ENCODE measurements at regions not wholly inside any gene's neighbourhood (a gene's known extent, or its start where the extent isn't known, plus 50 kb on each side); places are given as distances from the start of the nearest gene placed in this dataset.
A peak's percentile ranks its signal among the peaks of the same experiment; 100 is the strongest.
"Not testable (repeated sequence)": the region's sequence is repeated elsewhere in the genome, so short reads cannot be mapped to it uniquely, and the experiment has no call there.

DNA sequence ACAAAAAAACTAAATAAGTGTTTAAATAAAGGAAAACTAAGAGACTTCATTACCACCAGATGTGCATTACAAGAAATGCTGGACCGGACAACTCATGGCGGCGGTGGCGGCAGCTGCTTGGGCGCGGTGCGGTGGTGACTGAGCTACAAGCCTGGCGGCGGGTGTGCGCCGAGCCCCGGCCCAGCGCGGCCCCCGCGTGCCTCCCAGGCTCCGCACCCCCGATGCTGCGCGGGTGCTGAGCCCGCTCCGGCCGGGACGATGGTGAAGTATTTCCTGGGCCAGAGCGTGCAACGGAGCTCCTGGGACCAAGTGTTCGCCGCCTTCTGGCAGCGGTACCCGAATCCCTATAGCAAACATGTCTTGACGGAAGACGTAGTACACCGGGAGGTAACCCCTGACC is 52.2 kb upstream of the RCOR3 start:
- no peak overlapping the region for H3K4me3 ChIP-seq (ENCODE audit: low read depth, low read length)
- no peak for DNase-seq (ENCODE audit: low read depth)
- TF ChIP-seq, protein P1, sequence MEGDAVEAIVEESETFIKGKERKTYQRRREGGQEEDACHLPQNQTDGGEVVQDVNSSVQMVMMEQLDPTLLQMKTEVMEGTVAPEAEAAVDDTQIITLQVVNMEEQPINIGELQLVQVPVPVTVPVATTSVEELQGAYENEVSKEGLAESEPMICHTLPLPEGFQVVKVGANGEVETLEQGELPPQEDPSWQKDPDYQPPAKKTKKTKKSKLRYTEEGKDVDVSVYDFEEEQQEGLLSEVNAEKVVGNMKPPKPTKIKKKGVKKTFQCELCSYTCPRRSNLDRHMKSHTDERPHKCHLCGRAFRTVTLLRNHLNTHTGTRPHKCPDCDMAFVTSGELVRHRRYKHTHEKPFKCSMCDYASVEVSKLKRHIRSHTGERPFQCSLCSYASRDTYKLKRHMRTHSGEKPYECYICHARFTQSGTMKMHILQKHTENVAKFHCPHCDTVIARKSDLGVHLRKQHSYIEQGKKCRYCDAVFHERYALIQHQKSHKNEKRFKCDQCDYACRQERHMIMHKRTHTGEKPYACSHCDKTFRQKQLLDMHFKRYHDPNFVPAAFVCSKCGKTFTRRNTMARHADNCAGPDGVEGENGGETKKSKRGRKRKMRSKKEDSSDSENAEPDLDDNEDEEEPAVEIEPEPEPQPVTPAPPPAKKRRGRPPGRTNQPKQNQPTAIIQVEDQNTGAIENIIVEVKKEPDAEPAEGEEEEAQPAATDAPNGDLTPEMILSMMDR (IDR thresholded peaks at IDR 0.05; ENCODE audit: insufficient read depth, low read depth, low read length): no peak

DNA sequence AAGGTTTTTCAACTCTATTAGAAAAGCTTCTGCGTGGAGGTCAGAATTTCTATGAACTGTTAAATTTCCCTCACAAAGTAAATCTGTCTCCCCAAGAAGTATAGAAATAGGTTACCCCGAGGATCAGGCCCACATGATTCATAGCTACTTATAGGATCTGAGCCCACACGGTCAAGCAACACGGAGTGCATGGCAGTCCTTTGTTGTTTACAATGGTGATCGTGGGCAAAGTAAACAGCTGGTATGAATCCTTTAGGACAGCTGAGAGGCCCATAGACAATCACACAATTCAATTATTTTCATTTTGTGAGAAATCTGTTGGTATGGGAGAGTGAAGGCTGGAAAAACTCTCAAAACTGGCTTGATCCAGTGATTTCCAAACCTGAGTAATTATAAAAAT is 58.9 kb upstream of the RCOR3 start:
- TF ChIP-seq, protein P1 (IDR thresholded peaks at IDR 0.05; ENCODE audit: insufficient read depth, low read depth, low read length): no peak
- no peak overlapping the region for H3K4me3 ChIP-seq (ENCODE audit: low read depth, low read length)
- no peak for DNase-seq (ENCODE audit: low read depth)

DNA sequence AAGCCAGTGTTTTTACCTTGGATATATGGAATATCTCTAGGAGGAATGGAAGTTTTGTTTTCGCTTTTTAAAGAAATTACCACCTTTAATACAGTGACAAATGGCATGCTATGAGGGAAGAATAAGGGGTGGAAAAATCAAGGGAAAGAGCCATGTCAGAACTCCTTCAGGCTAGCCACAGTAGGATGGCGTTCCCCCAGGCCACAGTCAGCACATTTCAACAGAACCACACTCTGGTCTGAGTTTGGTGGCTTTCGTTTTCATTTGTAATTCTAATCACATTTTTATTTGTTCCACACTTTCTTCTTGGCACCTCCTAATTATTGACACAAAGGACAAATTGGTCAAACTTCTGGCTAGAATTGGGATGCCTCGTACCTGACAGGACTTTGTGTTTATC is 60.3 kb upstream of the RCOR3 start:
- no peak for DNase-seq (ENCODE audit: low read depth)
- TF ChIP-seq, protein P1 (IDR thresholded peaks at IDR 0.05; ENCODE audit: insufficient read depth, low read depth, low read length): no peak

DNA sequence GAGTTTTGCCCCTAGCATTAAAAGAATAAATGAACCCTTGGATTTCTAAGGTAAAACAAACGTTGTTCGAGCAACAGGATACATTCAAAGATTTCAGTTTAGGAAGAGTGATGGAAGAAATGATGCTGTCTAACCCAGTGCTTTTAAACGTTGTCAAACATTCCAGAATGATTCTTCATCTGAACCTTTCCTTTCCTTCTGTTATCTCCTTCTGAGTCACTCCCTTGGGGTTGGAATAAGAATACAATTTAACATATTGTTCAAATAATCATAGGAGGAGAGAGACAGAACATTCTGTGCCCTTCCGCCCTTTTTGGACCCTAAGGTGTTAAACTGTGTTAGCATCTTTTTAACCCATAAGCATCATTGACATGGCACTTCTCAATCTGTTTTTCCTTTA is 61.1 kb upstream of the RCOR3 start:
- TF ChIP-seq, protein P1 (IDR thresholded peaks at IDR 0.05; ENCODE audit: insufficient read depth, low read depth, low read length): no peak
- peak; percentile 10 for DNase-seq (ENCODE audit: low read depth)
- no peak overlapping the region for H3K4me3 ChIP-seq (ENCODE audit: low read depth, low read length)

More for the DNA sequence above, 60.3 kb upstream of the RCOR3 start:
- no peak overlapping the region for H3K4me3 ChIP-seq (ENCODE audit: low read depth, low read length)

DNA sequence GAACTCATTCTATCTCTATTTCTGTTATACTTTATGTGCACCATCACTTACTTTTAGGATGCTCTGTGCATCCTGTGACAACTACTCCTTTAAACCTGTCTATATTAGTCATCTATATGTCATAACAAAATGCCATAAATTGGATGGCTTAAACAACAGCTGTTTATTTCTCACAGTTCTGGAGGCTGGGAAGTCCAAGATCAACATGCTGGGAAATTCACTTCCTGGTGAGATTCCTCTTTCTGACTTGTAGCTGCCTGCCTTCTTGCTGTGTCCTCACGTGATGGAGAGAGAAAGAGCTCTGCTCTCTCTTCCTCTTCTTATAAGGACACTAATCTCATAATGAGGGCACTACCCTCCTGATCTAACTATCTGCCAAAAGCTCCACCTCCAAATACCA is 62.3 kb upstream of the RCOR3 start:
- TF ChIP-seq, protein P1 (IDR thresholded peaks at IDR 0.05; ENCODE audit: insufficient read depth, low read depth, low read length): no peak
- DNase-seq (ENCODE audit: low read depth): no peak
- no peak overlapping the region for H3K4me3 ChIP-seq (ENCODE audit: low read depth, low read length)

DNA sequence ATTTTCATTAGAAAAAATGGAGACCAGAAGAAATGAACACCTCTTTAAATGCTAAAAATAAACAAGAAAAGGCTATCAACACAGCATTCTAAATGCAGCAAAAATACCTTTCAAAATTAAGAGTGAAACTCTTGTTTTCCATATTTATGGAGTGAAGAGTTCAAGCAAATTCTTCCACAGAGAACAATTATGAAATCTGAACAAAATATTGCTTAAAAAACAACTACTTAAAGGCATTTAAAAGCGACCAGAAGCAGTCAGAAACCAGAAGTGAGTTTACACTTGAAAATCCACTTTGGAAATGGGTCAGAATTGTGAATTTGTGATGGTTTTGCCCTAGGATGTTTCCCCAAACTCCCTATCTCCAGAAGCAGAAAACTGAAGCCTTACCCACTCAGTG is 60.9 kb upstream of the KCNH1 start:
- DNase-seq (ENCODE audit: low read depth): no peak
- TF ChIP-seq, protein P1 (IDR thresholded peaks at IDR 0.05; ENCODE audit: insufficient read depth, low read depth, low read length): no peak
- H3K4me3 ChIP-seq (ENCODE audit: low read depth, low read length): no peak overlapping the region

DNA sequence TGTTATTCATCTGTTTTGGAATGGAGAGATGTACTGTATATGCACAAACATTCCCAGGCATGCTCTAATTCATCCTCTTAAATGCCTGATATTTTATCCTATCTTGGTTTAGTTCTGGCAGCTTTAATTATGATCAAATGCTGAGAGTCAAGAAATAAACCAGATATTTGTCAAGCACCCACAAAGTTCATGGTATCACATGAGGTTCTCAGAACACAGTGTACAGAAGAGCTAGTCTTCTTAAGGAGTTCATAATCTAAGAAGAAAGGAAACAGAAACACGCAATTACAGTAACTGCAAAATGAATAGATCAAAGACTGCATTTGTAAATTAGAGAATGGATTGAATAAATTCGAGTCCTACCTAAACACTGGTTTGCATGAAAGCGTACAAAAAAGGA is 58.3 kb upstream of the KCNH1 start:
- TF ChIP-seq, protein P1 (IDR thresholded peaks at IDR 0.05; ENCODE audit: insufficient read depth, low read depth, low read length): no peak
- DNase-seq (ENCODE audit: low read depth): no peak
- no peak overlapping the region for H3K4me3 ChIP-seq (ENCODE audit: low read depth, low read length)

DNA sequence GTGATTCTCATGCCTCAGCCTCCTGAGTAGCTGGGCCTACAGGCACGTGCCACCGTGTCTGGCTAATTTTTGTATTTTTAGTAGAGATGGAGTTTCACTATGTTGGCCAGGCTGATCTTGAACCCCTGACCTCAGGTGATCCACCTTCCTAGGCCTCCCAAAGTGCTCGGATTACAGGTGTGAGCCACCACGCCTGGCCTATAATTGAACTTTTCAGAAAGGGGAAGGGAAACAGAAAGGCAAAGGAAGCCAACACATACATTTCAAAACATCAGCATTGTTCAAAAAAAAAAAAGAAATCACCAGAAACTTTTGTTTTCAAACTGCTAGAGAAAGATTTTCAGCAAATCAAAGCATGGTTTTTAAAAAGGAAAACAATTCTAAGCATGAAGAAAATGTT is 54.8 kb upstream of the KCNH1 start:
- not testable (repeated sequence) for H3K4me3 ChIP-seq (ENCODE audit: low read depth, low read length); DNase-seq (ENCODE audit: low read depth)
